Cardiac fibroblast (primary cell): ENCODE measurements at regions not wholly inside any gene's neighbourhood (a gene's known extent, or its start where the extent isn't known, plus 50 kb on each side); places are given as distances from the start of the nearest gene placed in this dataset.

ENCODE experiments used
- DNase-seq, 2 donors: peaks; one replicate each; pipeline versions ENCODE4 v3.0.0 to v3.0.0-alpha.2; 2010; ENCODE audit warnings: low read depth in 2 of 2
- H3K4me3 ChIP-seq, 2 donors: replicated peaks in 1 of 2; 1 replicate in 1 of 2; 2 replicates in 1 of 2; pipeline ENCODE4 v1.5.1; 2011; ENCODE audit warnings: low read depth in 2 of 2, low read length in 2 of 2, mild to moderate bottlenecking in 2 of 2, moderate library complexity in 1 of 2
- CTCF ChIP-seq: IDR thresholded peaks from one replicate; pipeline ENCODE4 v1.5.1; 2011; ENCODE audit warnings: low read depth, mild to moderate bottlenecking, low read length, inconsistent platforms

- no peak overlapping the region for H3K4me3 ChIP-seq
- no peak for TF ChIP-seq CTCF
- DNase-seq = no peak
Measured at GRCh38 chr9:75834878-75835277, 55.6 kb upstream of the PCSK5 start.
